ENCODE measurements at regions not wholly inside any gene's neighbourhood (a gene's known extent, or its start where the extent isn't known, plus 50 kb on each side); places are given as distances from the start of the nearest gene placed in this dataset.

DNA sequence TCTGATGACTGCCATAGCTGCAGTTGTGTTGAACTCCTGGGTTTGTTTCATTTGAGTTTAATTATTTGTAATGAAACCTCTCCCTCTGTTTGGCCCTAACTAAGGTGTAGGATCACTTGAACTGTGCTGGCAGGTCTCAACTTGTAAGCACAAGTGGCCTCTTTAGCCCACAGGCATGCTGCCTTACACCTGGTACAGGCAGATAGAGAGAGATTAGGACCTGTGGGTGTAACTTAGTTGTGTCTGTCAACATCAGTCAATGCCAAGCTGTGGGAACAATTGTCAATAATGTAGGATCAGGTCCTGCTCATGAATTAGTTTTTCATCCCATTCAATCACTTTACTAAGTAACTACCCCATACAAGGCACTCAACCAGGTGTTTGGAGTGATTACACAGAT, 263.0 kb upstream of the G2E3 start:
- in situ Hi-C loops (cut with HindIII; ENCODE audit: low sequenced_read_pairs): no loop called here

DNA sequence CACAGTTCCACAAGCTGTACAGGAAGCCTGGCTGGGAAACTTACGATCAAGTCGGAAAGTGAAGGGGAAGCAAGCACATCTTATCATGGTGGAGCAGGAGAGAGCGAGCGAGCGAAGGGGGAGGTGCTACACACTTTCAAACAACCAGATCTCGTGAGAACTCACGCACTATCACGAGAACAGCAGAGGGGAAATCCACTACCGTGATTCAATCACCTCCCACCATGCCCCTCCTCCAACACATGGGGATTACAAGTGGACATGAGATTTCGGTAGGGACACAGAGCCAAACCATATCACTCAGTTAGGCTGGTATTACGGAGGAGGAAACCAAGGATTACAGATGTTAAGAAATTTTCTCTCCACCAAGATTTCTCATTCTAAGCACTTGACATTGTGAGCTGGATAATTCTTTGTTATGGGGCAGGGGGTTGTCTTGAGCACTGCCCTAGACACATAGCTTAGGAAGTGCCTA, 262.0 kb upstream of the G2E3 start:
- in situ Hi-C loops (cut with HindIII; ENCODE audit: low sequenced_read_pairs): no loop called here

DNA sequence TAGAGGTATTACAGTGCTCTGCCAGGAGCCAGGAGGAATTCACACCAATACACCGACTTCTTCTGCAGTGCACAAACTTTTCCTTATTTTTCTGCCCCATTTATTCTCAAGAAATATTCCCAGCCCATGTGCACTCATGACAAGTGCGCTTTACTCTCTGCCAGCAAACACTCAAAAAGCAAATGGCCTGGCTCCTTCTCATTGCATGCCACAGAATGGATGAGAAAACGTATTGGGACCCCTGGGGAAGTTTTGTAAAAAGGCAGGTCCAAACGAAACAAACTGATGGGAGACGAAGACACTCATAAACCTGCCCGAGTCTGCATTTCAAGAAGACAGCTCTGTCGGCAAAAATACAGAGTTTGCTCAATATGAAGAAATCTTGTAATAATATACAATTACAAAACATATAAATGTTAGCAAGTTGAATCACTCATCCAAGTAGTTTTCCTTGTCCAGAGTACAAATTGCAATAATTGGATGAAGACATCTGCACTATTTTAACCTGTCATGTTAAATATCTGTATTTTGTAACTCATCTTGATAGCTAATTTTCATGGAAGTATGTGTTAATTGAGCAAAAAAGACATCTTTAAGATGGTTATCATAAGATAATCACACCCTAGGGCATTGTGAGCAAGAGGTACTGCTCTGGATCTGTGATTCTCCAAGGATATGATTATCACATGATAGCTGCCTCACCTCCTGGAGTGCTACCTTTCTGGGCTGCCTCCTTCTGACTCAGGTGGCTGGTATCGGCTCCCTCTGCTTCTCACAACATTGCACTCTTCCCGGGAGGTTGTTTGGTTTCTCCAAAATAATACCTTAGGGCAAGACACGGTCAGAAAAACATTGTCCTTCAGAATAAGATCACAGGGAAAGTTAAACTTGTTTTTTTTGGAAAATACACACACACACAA, 260.8 kb upstream of the G2E3 start:
- in situ Hi-C loops (cut with HindIII; ENCODE audit: low sequenced_read_pairs): no loop called here

DNA sequence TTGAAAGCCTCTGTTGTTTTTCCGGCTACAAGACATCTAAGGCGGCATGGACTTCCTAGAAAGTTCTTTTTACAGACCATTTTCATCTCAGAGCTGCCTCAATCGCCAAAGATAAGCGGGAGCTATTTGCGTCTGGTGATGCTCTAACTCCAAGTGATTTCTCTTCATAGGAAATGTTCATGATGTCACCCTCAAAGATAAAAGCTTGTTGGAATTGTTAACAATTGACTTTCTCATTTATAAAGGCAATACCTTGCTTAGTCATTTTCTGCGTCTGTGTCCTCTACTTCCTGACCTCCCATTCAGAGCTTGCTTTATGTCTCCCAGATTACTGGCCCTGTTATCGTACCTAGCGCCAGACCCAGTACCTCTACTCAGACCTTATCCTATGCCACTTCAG, 259.0 kb upstream of the G2E3 start:
- in situ Hi-C loops (cut with HindIII; ENCODE audit: low sequenced_read_pairs): no loop called here

DNA sequence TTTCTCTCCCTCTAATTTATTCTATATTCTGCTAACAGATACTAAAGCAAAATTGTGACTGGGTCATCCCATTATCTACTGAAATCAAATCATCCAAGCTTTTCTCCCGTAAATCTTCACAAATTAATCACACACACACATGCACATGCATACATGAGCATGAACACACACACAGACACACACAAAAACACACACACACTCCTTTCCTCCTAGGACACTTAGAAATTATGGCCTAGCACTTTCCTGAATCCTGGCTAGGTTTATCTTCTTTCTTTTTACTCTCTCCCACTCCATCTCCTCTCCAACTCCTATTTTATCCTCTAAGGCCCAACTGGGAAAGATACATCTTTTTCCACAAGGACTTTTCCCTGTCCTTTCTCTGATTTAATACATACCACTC, 255.6 kb upstream of the G2E3 start:
- in situ Hi-C loops (cut with HindIII; ENCODE audit: low sequenced_read_pairs): no loop called here

DNA sequence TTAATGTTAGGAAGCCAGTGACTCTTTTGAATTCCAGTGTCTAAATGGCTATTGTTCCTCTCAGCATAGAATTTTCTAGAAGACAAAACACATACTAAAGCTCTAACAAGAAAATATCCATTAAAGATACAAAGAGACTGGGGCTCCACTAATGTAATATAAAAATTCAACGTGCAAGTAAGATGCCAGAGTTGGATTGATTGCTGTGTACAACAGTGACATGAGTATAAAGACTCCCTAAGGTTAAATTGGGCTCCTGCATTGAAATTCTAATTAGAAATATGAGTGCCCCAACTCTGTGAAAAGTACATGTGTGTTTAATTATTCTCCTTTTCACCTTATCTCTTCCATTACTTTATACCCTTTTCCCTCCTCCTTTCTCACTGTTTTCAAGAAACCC, 253.6 kb upstream of the G2E3 start:
- in situ Hi-C loops (cut with HindIII; ENCODE audit: low sequenced_read_pairs): no loop called here

DNA sequence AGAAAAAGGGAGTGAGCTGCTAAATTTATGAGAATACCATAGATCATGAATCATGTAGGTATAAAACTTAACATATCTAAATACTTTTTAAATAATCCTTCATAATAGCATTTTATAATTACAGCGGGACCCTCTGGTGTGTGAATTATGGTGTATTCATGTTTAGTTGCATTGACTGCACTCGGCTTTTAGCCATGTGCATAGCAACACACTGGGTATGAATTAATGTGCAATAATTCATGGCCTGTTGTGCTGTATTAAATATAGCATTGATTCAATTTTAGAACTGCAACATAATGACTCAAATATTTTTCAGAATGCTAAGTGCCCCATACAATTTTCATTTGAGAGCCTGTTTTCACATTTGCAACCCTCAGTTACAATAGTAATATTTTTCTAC, 249.6 kb upstream of the G2E3 start:
- in situ Hi-C loops (cut with HindIII; ENCODE audit: low sequenced_read_pairs): no loop called here

DNA sequence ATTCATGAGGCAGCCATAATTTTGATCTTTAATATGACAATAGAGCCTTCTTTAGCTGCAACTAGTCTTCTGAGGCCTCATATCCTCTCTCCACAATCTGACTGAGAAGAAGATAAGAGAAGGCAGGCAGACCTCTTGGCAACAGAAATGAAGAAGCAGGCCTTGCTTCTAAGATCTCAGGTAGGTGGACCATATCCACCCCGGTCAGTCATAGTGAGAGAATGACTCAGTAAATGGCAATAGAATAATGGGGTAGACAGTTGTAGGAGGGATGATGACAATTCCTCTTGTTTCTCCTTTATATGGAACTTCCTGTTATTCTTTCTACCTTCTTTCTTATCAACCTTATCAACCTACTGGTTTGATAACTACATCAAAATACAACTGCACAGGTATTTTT, 246.7 kb upstream of the G2E3 start:
- in situ Hi-C loops (cut with HindIII; ENCODE audit: low sequenced_read_pairs): no loop called here

DNA sequence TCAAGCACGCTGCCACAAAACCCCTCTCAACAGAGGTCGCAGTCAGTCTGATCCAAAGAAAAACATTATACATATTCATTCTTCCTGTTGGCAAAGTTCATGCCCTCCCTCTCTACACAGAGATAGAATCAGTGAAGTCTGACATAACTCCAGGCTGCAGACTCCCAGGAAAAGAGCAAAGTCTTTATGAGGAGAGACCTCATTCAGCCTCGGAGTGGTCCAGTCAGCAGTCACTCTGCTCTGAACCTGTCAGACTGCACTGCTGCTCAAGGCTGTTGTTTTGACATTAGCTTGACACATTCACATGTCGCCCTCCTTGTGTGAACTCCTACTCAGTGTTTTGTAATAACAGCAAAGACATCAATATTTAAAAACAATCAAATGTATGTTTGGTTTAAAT, 241.2 kb upstream of the G2E3 start:
- in situ Hi-C loops (cut with HindIII; ENCODE audit: low sequenced_read_pairs): no loop called here

DNA sequence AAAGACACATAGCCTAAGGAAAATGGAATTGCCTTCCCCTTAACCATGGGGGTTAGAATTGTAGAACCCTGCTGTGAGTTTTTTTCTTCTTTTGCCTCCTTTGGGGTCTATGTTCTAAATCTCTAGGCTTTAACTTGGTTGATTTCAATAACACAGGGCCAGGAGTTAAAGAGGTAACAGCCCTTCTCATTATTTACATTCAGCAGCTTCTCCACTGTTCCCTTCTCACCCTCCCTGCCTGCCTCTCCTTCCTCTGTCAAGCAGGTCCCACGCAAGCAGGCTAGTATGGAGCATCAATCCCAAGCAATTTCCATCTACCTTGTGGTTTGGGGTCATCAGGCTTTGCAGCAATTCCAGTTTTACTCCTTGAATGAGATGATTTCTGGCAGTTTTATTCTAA, 236.1 kb upstream of the G2E3 start:
- in situ Hi-C loops (cut with HindIII; ENCODE audit: low sequenced_read_pairs): no loop called here

DNA sequence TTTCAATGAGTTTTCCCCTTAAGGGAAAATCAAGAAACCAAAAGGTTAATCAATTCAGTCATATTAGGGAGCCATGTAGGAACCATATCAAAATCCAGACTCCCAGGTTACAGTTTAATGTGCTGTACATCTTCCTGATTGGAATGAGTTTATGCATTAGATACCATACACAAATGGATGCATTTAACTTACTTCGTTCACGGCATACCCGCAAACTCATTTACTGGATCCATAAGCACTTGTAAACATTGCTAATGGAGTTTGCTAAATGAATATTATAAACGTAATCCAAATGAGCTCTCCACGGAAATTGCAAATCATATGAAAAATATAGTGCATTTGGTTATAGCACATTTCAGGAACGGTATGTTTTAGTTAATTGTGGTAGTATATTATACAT, 228.9 kb upstream of the G2E3 start:
- in situ Hi-C loops (cut with HindIII; ENCODE audit: low sequenced_read_pairs): no loop called here

DNA sequence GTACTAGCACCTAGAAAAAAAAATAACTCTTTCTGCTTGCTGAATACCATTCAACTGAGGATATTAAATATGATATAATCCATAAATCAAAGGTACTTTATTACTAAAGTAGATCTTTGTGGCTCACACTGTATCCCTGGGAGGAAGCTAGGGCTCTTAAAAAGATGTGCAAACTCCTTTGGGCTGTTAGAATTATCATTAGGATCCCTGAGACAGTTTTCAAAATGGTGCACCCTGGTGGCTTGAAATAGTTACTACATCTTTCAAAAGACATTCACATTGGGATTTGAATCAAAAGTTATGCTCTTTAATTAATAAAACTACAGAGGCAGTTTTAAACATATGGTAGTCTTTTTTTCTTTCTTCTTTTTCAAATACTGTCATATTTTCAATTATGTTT, 228.5 kb upstream of the G2E3 start:
- in situ Hi-C loops (cut with HindIII; ENCODE audit: low sequenced_read_pairs): no loop called here

DNA sequence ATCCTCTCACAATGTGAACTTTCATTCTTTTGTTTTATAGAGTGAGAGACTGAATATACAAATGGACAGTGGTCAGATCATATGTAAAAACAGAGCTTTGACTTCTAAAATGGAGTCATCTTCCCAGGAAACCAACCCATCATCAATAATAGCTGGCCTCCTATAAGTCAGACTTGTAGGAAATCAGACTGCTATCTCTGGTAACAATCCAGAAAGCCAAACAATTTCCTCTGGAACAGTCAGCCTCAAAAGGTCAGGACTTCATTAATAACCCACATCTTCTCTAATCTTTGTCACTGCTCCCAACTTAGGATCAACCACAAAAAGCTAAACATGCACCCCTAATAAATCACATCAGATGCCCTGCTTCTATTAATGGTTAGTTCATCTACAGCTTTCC, 227.9 kb upstream of the G2E3 start:
- in situ Hi-C loops (cut with HindIII; ENCODE audit: low sequenced_read_pairs): no loop called here

DNA sequence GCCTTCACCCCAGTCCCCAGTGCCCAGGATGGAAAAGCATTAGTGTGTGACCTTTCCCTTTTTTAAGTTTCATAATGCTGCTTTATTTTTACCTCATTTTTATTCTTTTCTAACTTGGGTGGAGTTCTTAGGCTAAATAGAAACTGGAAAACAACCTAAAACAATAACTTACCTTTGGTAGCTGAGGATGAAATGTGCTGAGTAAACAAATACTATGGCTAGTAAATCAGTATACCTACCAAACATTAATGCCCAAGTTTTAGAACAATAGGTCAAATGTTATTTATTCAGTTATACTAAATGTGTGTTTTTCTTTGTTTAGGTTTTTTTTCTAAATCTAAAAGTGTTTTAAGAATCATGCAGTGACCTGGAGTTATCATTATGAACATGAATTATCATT, 226.6 kb upstream of the G2E3 start:
- in situ Hi-C loops (cut with HindIII; ENCODE audit: low sequenced_read_pairs): no loop called here

DNA sequence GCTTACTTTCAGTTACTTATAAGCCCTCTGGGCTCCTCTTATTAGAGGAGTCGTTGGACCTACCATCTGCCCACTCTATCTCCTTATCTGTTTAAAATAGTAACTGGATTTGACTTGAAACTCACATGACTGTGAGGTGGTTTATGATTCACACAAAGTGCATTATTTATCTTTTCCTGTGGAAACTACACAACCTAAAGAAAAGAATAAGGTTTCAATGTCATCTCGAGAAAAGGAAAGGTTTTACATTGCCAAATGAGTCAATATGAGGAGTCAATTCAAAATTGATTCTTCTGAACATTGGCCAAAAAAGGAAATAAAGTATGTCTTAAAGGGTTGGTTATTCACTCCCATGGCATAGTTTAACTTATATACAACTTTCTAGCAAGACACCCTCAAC, 225.0 kb upstream of the G2E3 start:
- in situ Hi-C loops (cut with HindIII; ENCODE audit: low sequenced_read_pairs): no loop called here

DNA sequence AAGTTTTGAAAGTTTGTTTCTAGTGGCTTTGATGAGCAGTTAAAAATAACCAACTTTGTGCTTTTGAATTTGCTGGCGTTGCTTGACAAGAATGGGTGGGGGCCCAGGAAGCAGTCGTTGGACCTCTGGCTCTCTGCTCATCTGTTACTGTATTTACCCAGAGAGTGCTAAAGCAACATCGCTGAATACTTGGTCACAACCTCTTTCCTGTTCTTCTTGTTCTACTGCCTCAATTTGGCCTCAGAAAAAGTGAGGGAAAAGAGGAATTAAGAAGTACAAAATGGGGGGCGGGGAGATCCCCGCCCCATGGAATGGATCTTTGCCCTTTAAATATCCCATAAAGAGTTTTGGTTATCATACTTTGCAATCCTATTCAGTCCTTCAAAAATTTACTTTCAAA, 221.5 kb upstream of the G2E3 start:
- in situ Hi-C loops (cut with HindIII; ENCODE audit: low sequenced_read_pairs): no loop called here

DNA sequence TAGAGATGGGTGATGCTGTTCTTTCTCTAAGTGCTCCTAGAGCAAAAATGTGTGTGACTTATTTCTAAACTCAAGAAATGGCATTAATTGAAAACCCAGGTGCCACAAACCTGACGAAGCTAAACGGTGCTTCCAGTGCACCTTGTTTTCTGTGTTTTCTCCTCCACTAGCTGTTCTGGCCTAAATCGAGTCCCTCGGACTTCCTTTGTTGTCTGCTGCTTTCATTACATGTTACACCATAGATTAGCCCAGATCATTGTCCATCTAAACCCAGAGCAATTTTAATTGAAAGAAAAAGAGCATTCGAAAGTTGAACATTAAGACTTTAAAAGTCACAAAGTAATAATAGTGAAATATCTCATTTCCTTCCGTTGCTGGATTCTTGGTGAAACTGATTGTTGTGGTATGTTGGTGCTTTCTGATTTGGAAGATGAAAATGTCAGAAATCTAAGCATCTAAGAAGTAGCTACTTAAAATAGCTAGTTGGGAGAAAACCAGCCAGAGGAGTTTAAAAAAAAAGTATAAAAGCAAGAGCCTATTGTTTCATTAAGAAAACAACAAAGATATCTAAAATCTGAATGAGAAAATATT, 219.6 kb upstream of the G2E3 start:
- in situ Hi-C loops (cut with HindIII; ENCODE audit: low sequenced_read_pairs): no loop called here

DNA sequence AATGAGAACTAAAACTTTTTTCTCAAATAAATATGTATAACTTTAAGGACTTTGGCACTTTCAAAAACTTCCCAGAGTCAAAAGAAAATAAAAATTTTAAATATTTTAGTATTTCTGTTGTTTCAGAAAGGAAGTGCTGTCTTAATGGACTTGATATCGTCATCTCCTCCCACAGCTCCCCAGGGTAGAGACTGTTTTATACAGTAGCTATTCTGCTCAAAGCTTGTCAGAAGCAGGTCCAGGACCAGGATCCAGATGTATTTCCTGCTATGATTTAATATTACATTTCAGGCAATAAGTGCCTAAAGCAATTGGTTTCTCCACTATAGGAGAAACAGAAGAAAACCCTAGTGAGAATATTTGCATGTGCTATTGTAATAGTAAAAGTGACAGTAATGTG, 218.5 kb upstream of the G2E3 start:
- in situ Hi-C loops (cut with HindIII; ENCODE audit: low sequenced_read_pairs): no loop called here

DNA sequence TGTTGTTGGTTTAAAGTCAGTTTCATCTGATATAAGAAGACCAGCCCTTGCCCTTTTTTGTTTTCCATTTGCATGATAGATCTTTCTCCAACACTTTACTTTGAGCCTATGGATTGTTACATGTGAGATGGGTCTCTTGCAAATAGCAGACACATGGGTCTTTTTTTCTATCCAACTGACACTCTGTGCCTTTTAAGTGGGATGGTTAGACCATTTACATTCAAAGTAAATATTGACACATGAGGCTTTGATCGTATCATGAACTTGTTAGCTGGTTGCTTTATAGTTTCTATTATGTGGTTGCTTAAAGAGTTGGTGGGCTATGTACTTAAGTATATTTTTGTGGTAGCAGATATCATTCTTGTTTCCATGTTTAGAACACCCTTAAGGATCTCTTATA, 213.4 kb upstream of the G2E3 start:
- in situ Hi-C loops (cut with HindIII; ENCODE audit: low sequenced_read_pairs): no loop called here

DNA sequence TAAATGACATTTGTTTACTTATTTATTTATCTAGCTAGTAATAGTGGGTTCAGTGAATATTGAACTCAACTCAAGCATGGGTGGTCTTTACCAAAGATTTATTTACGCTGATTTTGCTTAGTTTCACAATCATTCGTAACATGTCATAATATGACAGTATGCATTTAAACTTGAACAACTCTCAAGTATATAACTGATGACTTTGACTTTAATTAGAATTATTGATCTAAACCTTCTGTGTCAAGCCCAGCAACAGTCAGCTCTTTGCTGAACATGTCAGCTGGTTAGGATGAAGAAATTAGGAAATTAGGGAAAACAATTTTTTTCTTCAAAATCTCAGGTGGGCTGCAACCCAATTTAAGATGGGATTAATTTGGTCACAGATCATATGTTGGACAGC, 210.5 kb upstream of the G2E3 start:
- in situ Hi-C loops (cut with HindIII; ENCODE audit: low sequenced_read_pairs): no loop called here

DNA sequence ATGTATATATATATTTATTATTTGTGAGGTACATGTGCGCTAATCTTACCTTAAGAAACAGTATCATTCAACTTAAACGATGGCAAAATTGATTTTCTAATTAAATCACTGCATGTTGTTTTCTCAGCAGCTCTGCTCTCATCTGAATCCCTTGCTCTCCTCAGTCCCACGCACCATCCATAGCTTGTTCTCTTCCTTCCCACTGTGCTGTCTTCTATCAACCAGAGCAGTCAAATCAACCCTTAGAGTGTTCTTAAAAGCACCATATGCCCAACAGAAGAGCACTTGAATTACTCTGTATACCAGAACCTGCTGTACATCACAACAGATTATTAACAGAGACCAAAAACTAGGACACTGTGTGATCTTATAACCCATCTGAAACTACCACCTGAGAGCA, 209.4 kb upstream of the G2E3 start:
- in situ Hi-C loops (cut with HindIII; ENCODE audit: low sequenced_read_pairs): no loop called here

DNA sequence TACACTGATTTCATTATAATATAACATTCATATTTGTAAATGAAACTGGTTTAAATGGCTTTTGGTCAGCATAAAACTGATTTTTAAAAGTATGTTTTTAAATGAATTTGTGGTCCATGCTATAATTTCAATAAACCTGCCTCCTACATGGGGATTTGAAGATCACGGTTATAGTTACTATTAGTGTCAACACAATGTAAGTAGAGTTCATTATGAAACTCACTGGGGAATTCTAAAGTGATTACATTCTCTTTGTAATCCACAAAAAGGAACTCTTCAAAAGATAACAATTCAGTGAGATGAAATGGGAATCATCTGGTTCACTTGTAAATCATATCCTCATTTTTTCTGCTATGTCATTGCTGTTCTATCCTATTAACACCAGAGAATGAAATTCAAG, 204.5 kb upstream of the G2E3 start:
- in situ Hi-C loops (cut with HindIII; ENCODE audit: low sequenced_read_pairs): loop anchor here (5.0 kb wide), 1 partner anchor 48 kb away; no protein-coding TSS in a partner anchor
